DND-41 (cell line): ENCODE measurements at regions not wholly inside any gene's neighbourhood (a gene's known extent, or its start where the extent isn't known, plus 50 kb on each side); places are given as distances from the start of the nearest gene placed in this dataset.

Source experiments
- ATAC-seq: fragments of 200-7000 bp; cut with Tn5 transposase; 3 replicates; pipeline ENCODE4 v1.9.1; 2021; ENCODE audit warnings: low read depth; ENCODE audit not compliant: insufficient read depth
- DNase-seq: peaks from one replicate; pipeline ENCODE4 v3.0.0-alpha.2; 2020
- H2AFZ ChIP-seq: 2 replicates; pipeline ENCODE4 v1.6.0; 2012; ENCODE audit warnings: low read depth, low read length
- H3K27ac ChIP-seq: 2 replicates; pipeline ENCODE4 v1.5.1; 2012; ENCODE audit warnings: low read length, inconsistent platforms
- H3K27me3 ChIP-seq: fragments of 200-600 bp; sonication (generic); 2 replicates; pipeline ENCODE4 v1.6.0; 2012; ENCODE audit warnings: low read length, mild to moderate bottlenecking, inconsistent platforms; ENCODE audit not compliant: insufficient read depth, poor library complexity
- H3K36me3 ChIP-seq: 2 replicates; pipeline ENCODE4 v1.5.1; 2012; ENCODE audit warnings: low read length, inconsistent platforms; ENCODE audit not compliant: insufficient read depth
- H3K4me1 ChIP-seq: 2 replicates; pipeline ENCODE4 v1.5.1; 2012; ENCODE audit warnings: mild to moderate bottlenecking, low read length; ENCODE audit not compliant: insufficient read depth
- H3K4me2 ChIP-seq: 2 replicates; pipeline ENCODE4 v1.6.0; 2012; ENCODE audit warnings: mild to moderate bottlenecking, moderate library complexity, low read length, inconsistent platforms; ENCODE audit not compliant: insufficient read depth
- H3K4me3 ChIP-seq, 2 experiments: fragments of 200-600 bp in 1 of 2; shearing (Covaris generic) in 1 of 2; 2 replicates each; pipeline ENCODE4 v1.5.1; 2012 to 2016; ENCODE audit warnings: inconsistent platforms in 2 of 2, low read length in 2 of 2, mild to moderate bottlenecking in 2 of 2, low read depth in 1 of 2, moderate library complexity in 1 of 2
- H3K79me2 ChIP-seq: 2 replicates; pipeline ENCODE4 v1.6.0; 2012; ENCODE audit warnings: low read length, inconsistent platforms; ENCODE audit not compliant: insufficient read depth
- H3K9ac ChIP-seq: 2 replicates; pipeline ENCODE4 v1.6.0; 2012; ENCODE audit warnings: low read depth, mild to moderate bottlenecking, inconsistent platforms, low read length, moderate library complexity
- H3K9me3 ChIP-seq: 2 replicates; pipeline ENCODE4 v1.5.1; 2012; ENCODE audit warnings: low read length, moderate library complexity, mild to moderate bottlenecking, inconsistent platforms; ENCODE audit not compliant: insufficient read depth, severe bottlenecking
- H4K20me1 ChIP-seq: 2 replicates; pipeline ENCODE4 v1.6.0; 2012; ENCODE audit warnings: low read length; ENCODE audit not compliant: insufficient read depth
- EZH2 ChIP-seq: IDR thresholded peaks from 3 replicates; pipeline ENCODE4 v1.6.1; 2012; ENCODE audit warnings: borderline replicate concordance, low read depth, mild to moderate bottlenecking, moderate library complexity, low read length, inconsistent platforms; ENCODE audit not compliant: severe bottlenecking
- TF ChIP-seq, protein P1 (sequence below): IDR thresholded peaks from 2 replicates; pipeline ENCODE4 v1.5.1; 2012; ENCODE audit warnings: borderline replicate concordance, low read length, moderate library complexity, mild to moderate bottlenecking; ENCODE audit not compliant: poor library complexity, severe bottlenecking; ENCODE audit errors: extremely low read depth

DNA sequence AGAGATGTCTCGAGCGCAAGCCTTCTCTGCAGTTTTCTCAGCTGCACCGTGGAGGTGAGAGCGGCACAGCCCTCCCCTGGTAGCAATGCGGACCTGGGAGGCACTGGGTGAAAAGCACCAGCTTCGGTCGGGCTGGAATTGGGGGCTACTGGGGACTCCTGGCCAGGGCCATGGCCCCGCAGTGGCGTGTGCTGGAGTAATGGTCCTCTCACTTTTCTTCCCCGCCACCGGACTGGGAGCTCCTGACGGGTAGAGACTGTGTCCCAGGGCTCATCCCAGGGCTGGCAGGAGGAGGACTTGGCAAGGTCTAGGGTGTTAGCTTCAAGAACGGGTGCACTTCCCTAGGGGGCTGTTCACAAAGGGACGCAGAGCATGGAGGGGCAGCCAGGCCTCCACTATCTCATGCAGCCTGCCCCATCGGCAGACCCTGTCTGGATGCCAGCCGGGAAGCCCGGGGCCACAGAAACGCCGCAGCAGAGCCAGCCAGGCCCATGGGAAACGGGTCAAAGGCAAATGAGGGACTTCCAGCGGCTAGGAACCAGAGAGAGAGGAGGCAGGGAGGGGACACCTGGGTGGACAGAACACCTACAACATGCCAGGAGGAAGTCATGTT lies 92.6 kb upstream of the MVB12B start:
- Histone ChIP-seq H3K4me2 (no peak overlapping the region), H3K27me3 (no peaks in the 10 kb centered on the region), H3K36me3 (no peaks in the 10 kb centered on the region), H3K79me2 (no peaks in the 10 kb centered on the region), H3K27ac (no peak overlapping the region), H3K9me3 (no peaks in the 10 kb centered on the region), H3K9ac (no peak overlapping the region), H3K4me1 (no peaks in the 10 kb centered on the region), H3K4me3 (no peak overlapping the region), H2AFZ (no peak overlapping the region), H4K20me1 (no peaks in the 10 kb centered on the region)
- DNase-seq, result no peak
- no peak for ATAC-seq
- no peak for TF ChIP-seq EZH2

DNA sequence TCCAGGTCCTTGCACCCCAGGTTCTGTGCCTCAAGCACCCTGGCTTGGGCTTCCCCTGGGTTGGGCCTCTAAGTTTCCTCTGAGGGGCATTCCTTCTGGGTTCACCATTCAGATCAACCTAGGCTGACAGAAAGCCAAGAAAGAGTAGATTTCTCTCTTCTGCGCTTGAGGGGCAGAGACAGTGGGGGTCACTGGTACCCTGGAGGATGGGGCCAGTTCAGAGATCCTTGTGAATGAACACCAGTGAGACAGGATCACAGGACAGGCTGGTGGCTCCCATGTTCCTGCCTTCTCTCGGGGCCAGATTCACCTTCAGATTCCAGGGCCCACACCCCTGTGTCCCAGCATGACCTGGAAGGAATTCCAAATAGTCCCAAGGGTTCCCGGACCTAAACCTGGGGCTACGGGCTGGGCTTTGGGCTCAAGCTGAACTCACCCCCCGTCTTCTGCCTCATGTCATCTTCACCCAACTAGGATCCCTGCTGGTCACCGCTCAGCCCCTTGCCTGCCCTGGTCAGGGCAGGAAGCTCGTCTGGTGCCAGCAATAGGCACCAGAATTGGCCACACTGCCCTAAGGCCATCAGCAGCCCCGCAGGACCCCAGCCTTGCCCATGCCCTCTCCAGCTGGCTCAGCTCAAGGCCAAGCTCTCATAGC lies 91.8 kb upstream of the MVB12B start:
- Histone ChIP-seq H3K36me3 (no peaks in the 10 kb centered on the region), H3K4me1 (no peaks in the 10 kb centered on the region), H3K27me3 (no peaks in the 10 kb centered on the region), H3K4me2 (no peak overlapping the region), H3K4me3 (no peak overlapping the region), H3K27ac (no peak overlapping the region), H3K9me3 (no peaks in the 10 kb centered on the region), H3K9ac (no peak overlapping the region), H4K20me1 (no peaks in the 10 kb centered on the region), H2AFZ (no peak overlapping the region), H3K79me2 (no peaks in the 10 kb centered on the region)
- ATAC-seq (no peak), DNase-seq (no peak)
- no peak for TF ChIP-seq EZH2
- TF ChIP-seq, protein P1, sequence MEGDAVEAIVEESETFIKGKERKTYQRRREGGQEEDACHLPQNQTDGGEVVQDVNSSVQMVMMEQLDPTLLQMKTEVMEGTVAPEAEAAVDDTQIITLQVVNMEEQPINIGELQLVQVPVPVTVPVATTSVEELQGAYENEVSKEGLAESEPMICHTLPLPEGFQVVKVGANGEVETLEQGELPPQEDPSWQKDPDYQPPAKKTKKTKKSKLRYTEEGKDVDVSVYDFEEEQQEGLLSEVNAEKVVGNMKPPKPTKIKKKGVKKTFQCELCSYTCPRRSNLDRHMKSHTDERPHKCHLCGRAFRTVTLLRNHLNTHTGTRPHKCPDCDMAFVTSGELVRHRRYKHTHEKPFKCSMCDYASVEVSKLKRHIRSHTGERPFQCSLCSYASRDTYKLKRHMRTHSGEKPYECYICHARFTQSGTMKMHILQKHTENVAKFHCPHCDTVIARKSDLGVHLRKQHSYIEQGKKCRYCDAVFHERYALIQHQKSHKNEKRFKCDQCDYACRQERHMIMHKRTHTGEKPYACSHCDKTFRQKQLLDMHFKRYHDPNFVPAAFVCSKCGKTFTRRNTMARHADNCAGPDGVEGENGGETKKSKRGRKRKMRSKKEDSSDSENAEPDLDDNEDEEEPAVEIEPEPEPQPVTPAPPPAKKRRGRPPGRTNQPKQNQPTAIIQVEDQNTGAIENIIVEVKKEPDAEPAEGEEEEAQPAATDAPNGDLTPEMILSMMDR, result no peak

DNA sequence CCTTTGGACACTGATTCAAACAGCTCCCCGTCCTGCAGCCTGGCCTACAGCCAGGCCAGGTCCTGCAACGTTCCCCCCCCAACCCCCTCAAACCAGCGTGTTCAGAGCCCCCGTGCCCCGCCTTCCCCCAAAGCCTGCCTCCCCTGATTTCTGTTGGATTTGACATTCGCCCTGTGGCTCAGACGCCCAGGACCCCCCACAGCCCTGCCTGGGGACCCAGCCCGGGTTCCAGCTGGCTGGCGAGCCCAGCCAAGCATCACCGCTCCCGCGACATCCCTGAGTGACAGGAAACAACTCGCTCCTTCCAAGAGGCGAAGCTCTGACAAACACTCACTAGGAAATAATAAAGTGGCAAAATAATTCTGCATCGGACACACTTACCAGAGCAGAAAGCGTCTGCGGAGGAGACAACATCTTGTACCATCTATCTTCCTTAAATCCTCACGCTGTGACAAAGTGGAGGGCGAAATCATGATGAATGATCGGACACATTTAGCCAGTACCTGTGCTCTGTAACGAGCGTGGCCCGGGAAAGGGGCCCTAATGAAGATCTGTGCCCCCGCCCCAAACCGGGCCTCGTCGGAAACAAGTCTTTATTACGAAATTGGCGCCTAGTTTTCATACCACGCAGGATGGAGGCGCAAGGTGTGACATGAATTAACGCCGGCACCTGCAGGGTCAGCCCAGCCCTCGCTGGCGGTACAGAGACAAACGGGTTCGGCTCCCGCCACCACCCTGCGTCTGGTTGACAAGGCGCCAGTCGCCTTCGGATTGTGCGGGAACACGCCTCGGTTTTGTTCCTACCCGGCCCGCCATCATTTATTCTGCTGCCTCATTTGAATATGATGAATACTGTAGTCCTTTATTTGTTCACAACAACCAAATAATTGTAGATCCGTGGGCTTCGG lies 91.0 kb upstream of the MVB12B start:
- no peak overlapping the region for H2AFZ ChIP-seq
- H4K20me1 ChIP-seq, result no peaks in the 10 kb centered on the region
- no peaks in the 10 kb centered on the region for H3K4me1 ChIP-seq
- no peak for ATAC-seq
- no peak for TF ChIP-seq EZH2
- TF ChIP-seq, protein P1, result no peak
- no peak overlapping the region for H3K27ac ChIP-seq
- no peak overlapping the region for H3K9ac ChIP-seq
- H3K36me3 ChIP-seq, result no peaks in the 10 kb centered on the region
- no peaks in the 10 kb centered on the region for H3K79me2 ChIP-seq
- H3K27me3 ChIP-seq, result no peaks in the 10 kb centered on the region
- no peak for DNase-seq
- no peak overlapping the region for H3K4me3 ChIP-seq
- H3K4me2 ChIP-seq, result no peak overlapping the region
- no peaks in the 10 kb centered on the region for H3K9me3 ChIP-seq

DNA sequence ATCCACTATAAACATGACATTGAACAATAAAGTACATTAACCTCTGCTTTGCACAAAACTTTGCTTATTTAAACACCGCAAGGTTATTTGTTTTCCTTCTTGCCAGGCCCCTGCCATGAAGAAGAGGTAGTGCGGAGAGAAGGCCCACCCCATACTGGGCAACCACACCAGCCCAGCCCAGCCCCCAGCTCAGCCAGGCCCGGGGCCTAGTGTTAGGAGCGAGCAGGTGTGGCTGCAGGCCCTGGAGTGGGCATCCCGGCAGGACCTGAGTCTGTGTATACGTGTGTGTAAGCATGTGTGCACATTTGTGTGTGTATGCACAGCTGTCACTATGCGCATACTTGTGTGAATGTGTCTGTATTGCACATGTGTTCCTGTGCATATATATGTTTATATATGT lies 90.4 kb upstream of the MVB12B start:
- H4K20me1 ChIP-seq, result no peaks in the 10 kb centered on the region
- TF ChIP-seq, protein P1, result no peak
- no peak for TF ChIP-seq EZH2
- no peaks in the 10 kb centered on the region for H3K79me2 ChIP-seq
- H3K9ac ChIP-seq, result no peak overlapping the region
- DNase-seq (no peak), ATAC-seq (no peak)
- no peak overlapping the region for H2AFZ ChIP-seq
- H3K27me3 ChIP-seq, result no peaks in the 10 kb centered on the region
- no peaks in the 10 kb centered on the region for H3K9me3 ChIP-seq
- H3K27ac ChIP-seq, result no peak overlapping the region
- H3K4me2 ChIP-seq, result no peak overlapping the region
- H3K4me1 ChIP-seq, result no peaks in the 10 kb centered on the region
- H3K36me3 ChIP-seq, result no peaks in the 10 kb centered on the region
- H3K4me3 ChIP-seq, result no peak overlapping the region
